Fibroblast of skin of back (primary cell): ENCODE measurements at regions not wholly inside any gene's neighbourhood (a gene's known extent, or its start where the extent isn't known, plus 50 kb on each side); places are given as distances from the start of the nearest gene placed in this dataset.

Experiments
- DNase-seq: peaks from one replicate; pipeline ENCODE4 v3.0.0-alpha.2; 2013

DNA sequence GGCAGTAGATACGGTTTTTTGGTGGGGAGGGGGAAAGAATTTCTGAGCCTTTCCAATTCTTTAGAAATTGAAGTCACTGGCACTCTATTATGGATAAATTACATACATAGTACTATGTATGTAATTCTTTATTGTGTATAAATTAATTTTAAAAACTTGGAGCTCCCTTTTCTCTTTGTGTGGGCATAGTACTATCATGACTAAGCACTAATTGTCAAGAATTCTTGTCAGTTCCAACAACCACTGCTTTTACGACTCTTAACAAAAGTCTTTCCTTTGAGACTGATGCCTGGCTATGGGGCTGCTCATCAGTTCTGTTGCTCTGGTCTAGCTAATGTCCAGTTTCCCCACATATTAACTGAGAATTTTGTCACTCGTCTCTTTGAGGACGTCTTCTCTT lies 365.3 kb upstream of the RNF32 start:
- DNase-seq: no peak

DNA sequence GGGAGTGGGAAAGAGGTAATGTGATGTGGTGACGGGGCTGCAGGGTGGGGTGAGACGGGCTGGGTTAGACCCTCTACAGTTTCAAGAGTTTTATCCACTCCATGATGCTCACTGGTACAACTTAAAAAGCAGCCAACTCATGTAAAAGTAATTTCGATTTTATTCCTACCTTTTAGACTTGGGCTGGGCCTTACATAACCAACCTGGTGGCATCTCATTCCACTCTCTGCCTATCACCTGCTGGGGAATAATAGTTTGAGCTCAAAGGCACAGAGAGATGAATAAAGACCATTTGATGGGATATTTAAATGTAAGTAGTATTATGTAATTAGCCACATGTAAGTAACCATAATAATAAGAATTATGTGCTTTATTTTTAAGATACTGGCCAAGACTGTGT lies 366.0 kb upstream of the RNF32 start:
- DNase-seq: no peak

DNA sequence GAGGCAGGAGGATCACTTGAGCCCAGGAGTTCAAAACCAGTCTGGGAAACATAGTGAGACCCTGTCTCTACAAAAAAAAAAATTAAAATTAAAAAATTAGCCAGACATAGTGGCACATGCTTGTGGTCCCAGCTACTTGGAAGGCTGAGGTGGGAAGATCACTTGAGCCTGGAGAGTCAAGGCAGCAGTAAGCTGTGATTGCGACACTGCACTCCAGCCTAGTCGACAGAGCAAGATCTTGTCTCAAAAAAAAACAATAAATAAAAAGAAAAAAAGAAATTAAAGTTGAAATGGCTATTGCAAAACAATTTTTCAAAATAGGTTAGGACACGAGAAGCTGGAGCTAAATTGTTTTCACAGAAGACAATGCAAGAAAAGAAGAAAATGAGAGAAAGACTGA lies 379.0 kb upstream of the RNF32 start:
- no peak for DNase-seq

- no peak for DNase-seq
Observed at GRCh38 chr7:156257904-156258303, 382.7 kb upstream of the RNF32 start.

DNA sequence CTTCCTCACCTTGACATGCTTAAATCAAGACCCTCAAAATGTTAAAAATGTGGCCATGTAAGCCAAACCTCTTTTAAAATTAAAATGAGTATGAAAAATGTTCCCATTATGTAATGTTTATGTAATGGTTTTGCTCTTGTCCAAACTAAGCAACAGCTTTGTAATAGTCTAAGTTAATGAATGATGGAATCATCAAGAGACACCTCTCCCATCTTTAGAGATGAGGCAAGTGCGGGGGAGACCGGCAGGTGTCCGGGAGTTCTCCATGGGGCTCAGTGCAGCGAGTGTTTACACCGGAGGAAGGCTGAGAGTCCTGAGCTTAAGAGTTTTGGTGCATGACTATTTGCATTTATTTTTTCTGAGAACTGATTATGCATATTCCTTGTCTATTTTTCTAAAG lies 384.9 kb upstream of the RNF32 start:
- DNase-seq: no peak

- DNase-seq: no peak
Observed at GRCh38 chr7:156251861-156252260, 388.7 kb upstream of the RNF32 start.

DNA sequence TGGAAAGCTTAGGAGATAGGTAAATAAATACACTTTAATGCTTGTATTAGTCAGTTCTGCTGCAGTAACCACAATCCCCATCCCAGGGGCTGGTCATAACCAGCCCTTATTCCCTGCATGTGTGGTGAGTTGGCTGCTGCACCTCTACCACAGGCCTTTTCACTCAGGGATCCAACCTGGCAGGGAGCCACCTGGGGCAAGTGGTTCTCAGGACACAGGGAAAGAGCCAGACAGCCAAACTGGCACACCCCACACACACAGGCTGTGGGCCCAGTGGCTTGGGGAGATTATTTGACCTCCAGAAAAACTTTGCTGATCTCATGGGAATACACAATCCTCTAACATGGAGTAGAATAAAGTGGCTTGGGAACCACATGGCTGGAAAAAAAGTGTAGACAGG lies 400.0 kb upstream of the RNF32 start:
- no peak for DNase-seq

DNA sequence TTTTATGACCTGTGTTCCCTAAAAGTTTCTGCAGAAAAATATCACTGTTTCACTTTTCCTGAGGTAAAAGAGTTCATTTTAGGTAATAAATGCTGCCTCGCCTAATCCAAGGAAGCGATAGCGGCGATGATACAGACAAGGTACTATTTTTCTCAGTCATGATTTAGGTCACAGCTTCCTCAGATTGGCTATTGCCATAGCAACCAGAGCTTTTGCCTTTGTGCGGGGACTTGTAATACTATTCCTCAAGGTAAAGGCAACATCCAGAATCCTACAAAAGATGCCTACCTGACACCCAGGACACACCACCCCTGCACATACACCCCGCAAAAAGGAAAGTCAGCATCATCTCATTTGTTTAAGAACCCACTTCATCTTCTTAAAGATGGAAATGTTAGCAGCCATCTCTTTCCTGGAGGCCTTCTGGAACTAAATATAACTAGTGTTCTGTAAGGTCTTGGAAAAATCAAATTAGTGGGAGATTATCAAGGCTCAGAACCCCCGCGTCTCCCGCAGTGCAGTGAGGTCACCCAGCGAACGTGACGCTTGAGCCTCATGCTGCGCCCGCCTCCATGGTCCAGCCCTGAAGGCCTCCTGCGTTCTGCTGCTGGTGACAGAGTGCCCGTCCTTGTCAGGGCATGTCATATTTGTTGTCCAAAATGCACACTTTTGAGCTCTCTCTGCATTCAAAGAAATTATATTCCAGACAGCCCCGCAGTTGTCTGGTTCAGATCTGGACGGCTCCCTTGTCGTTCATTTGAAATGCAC lies 402.0 kb upstream of the RNF32 start:
- no peak for DNase-seq

GRCh38 chr7:156237614-156238013 lies 403.0 kb upstream of the RNF32 start:
- DNase-seq: no peak

DNA sequence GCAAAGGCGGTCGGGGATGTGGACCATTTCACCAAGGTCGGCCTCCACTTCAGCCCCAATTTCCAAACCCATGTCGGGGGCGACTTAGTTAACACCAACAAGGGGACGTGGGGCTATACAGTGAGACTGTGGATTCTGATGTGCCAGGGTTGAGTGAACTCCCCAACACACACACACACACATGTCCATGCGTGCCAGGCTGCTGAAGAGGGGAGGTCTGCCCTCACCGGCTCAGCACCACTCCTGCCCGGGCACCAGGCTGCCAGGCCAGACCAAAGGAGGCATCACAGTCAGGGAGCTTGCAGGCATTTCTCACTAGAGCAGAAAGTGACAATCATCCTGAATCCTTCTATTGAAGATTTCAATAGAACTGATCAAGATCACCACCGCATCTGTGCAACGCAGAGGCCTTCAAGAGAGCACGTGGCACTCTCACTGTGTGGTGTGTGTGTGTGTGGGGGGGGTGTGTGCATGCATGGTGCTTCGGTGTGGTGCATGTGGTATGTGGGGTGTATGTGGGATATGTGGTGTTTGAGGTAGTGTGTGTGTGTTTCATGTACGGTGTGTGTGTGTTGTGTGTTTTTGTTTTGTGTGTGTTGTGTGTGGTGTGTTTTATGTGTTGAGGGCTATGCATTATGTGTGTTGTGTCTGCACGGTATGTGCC lies 403.5 kb upstream of the RNF32 start:
- DNase-seq: no peak

DNA sequence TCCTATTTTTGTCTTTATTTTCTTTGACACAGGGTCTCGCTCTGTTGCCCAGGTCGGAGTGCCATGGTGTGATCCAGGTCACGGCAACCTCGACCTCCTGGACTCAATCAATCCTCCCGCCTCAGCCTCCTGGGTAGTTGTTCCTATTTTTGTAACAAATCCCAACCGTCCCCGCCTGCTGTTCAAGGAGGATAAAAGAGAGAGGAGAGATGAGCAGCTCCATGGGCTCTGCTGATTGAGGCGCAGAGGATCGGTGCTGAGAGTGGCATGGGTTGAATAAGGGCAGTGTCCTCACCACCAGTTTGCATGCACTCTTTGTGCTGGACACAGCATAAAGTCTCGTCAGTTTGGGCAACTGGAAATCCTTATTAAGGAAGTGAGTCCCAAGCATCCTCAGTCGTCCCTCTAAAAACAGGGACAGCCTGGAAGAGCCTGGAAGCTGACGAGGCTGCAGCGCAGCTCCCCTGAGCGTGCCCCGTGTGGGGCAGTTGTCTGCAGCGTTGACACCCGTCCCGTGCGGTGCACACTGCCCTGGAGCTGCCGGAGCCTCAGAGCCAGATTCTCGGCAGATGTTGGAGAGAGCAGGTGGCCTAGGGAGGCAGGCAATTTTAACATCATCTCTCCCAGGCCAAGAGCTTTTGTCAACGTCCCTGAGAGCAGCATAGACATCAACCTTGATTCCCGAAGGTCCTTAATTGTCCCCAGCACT lies 404.2 kb upstream of the RNF32 start:
- DNase-seq: no peak

- DNase-seq: no peak
Observed at GRCh38 chr7:156234666-156235494, 405.7 kb upstream of the RNF32 start.

- no peak for DNase-seq
Observed at GRCh38 chr7:156234192-156234591, 406.4 kb upstream of the RNF32 start.

GRCh38 chr7:156232931-156233705 lies 407.5 kb upstream of the RNF32 start:
- DNase-seq: no peak

GRCh38 chr7:156230576-156230975 lies 410.0 kb upstream of the RNF32 start:
- no peak for DNase-seq

- no peak for DNase-seq
Observed at GRCh38 chr7:156224833-156225225, 412.6 kb upstream of the SHH start.

GRCh38 chr7:156223935-156224832 lies 411.9 kb upstream of the SHH start:
- DNase-seq: no peak

DNA sequence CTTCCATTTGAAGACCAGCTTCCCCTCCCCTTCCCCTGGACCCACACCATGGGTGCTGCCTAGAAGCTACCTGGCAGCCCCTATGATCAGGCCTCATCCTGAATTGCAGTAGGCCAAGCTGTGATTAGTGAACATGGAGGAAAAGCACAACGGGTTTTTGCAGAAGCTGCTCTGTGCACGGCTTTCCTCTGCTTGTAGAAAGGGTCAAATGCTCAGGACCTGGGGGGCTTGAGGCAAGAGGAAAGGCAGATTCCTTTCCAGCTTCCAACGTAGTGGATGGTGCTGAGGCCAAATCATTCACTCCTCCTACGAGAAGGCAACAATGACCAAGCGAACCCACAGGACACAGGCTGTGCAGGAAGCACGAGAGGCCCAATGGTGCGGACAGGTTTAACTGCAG lies 410.3 kb upstream of the SHH start:
- DNase-seq: no peak

- DNase-seq: no peak
Observed at GRCh38 chr7:156222151-156222550, 409.9 kb upstream of the SHH start.

DNA sequence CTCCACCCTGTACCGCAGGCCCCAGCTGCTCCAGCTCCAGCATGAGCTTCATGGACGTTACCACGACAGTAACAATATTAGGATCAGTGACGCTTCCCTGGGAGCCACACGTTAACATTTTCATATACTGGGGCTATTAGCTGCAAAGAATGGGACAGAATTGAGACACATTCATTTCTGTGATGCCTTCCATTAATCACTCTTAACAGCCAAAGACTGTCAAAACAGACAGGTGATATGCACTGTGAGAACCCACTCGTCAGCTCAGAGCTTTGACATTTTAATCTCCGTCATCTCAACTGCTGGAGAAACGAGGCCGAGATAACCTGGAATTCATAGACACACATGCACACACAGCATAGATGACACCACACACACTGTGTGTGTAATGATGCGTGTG lies 408.4 kb upstream of the SHH start:
- no peak for DNase-seq

DNA sequence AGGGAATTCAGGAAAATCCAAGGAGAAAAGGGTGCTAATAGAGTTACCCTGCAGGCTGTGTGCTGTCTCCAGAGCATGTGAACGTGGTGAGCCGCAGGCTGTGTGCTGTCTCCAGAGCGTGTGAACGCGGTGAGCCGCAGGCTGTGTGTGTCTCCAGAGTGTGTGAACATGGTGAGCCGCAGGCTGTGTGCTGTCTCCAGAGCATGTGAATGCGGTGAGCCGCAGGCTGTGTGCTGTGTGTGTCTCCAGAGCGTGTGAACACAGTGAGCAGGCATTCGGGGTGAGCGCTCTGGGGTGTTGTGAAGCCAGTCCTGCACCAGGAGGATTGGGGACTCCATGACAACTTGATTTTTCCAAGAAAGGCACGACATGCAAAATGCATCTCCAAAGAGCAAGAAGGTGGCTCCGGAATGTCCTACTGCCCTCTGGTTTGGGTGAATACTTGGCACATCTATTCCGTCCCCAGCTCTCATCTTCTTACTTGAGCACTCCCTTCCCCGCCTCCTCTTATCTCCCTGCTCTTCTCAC lies 407.9 kb upstream of the SHH start:
- no peak for DNase-seq
